GDM1 (cell line): ENCODE measurements at regions not wholly inside any gene's neighbourhood (a gene's known extent, or its start where the extent isn't known, plus 50 kb on each side); places are given as distances from the start of the nearest gene placed in this dataset.
"Not testable (repeated sequence)": the region's sequence is repeated elsewhere in the genome, so short reads cannot be mapped to it uniquely, and the experiment has no call there.

Experiments used
- DNase-seq: peaks from one replicate; lab custom pipeline; 2025; lab: John Stamatoyannopoulos, UW

- no peak for DNase-seq
These were observed 121.1 kb downstream of the ZNF621 start for GRCh38 chr3:40645883-40646282.

GRCh38 chr3:40649346-40649745 is 124.6 kb downstream of the ZNF621 start:
- no peak for DNase-seq

- DNase-seq = no peak
These were observed 127.3 kb downstream of the ZNF621 start for GRCh38 chr3:40652072-40652471.

GRCh38 chr3:40653001-40653400 is 128.2 kb downstream of the ZNF621 start:
- no peak for DNase-seq

- DNase-seq = no peak
These were observed 129.1 kb downstream of the ZNF621 start for GRCh38 chr3:40653878-40654277.

GRCh38 chr3:40655551-40655950 is 130.8 kb downstream of the ZNF621 start:
- DNase-seq = no peak

- DNase-seq = no peak
These were observed 132.9 kb downstream of the ZNF621 start for GRCh38 chr3:40657623-40658022.

- DNase-seq = no peak
These were observed 133.5 kb downstream of the ZNF621 start for GRCh38 chr3:40658305-40658704.

GRCh38 chr3:40660554-40660953 is 135.8 kb downstream of the ZNF621 start:
- no peak for DNase-seq

GRCh38 chr3:40661284-40661683 is 136.5 kb downstream of the ZNF621 start:
- DNase-seq = no peak

- no peak for DNase-seq
These were observed 138.5 kb downstream of the ZNF621 start for GRCh38 chr3:40663280-40663679.

- DNase-seq = no peak
These were observed 144.4 kb downstream of the ZNF621 start for GRCh38 chr3:40669176-40669575.

GRCh38 chr3:40672861-40673260 is 148.1 kb downstream of the ZNF621 start:
- no peak for DNase-seq

- DNase-seq = no peak
These were observed 152.6 kb downstream of the ZNF621 start for GRCh38 chr3:40677321-40677720.

GRCh38 chr3:40677749-40678148 is 153.0 kb downstream of the ZNF621 start:
- no peak for DNase-seq

GRCh38 chr3:40679290-40679689 is 154.5 kb downstream of the ZNF621 start:
- no peak for DNase-seq

GRCh38 chr3:40680685-40681657 is 156.2 kb downstream of the ZNF621 start:
- DNase-seq = no peak

- DNase-seq = no peak
These were observed 156.9 kb downstream of the ZNF621 start for GRCh38 chr3:40681658-40682055.

- DNase-seq = no peak
These were observed 165.1 kb downstream of the ZNF621 start for GRCh38 chr3:40689837-40690236.

- peak; percentile 28 for DNase-seq
These were observed 166.1 kb downstream of the ZNF621 start for GRCh38 chr3:40690749-40691451.

GRCh38 chr3:40691452-40691861 is 166.7 kb downstream of the ZNF621 start:
- DNase-seq = no peak

- no peak for DNase-seq
These were observed 171.1 kb downstream of the ZNF621 start for GRCh38 chr3:40695848-40696247.

GRCh38 chr3:40698611-40699010 is 173.9 kb downstream of the ZNF621 start:
- DNase-seq = not testable (repeated sequence)
